Left ventricle myocardium inferior (tissue), 1 donor: ENCODE measurements at regions not wholly inside any gene's neighbourhood (a gene's known extent, or its start where the extent isn't known, plus 50 kb on each side); places are given as distances from the start of the nearest gene placed in this dataset.
"Not testable (repeated sequence)": the region's sequence is repeated elsewhere in the genome, so short reads cannot be mapped to it uniquely, and the experiment has no call there.

Experiments used
- DNase-seq: peaks from one replicate; pipeline ENCODE4 v3.0.0-alpha.2; 2020
- H3K27ac ChIP-seq: fragments of 200-600 bp; replicated peaks from 2 replicates; pipeline ENCODE4 v1.8.0; 2021
- H3K27me3 ChIP-seq: fragments of 200-600 bp; 2 replicates; pipeline ENCODE4 v1.8.0; 2021; ENCODE audit warnings: low read depth
- H3K36me3 ChIP-seq: fragments of 200-600 bp; 2 replicates; pipeline ENCODE4 v1.8.0; 2021
- H3K4me1 ChIP-seq: fragments of 200-600 bp; 2 replicates; pipeline ENCODE4 v1.8.0; 2021
- H3K4me3 ChIP-seq: fragments of 200-600 bp; 2 replicates; pipeline ENCODE4 v1.8.0; 2021; ENCODE audit warnings: mild to moderate bottlenecking, moderate library complexity
- H3K9me3 ChIP-seq: fragments of 200-600 bp; replicated peaks from 2 replicates; pipeline ENCODE4 v1.8.0; 2021
- CTCF ChIP-seq: fragments of 200-600 bp; IDR thresholded peaks from 2 replicates; pipeline ENCODE4 v1.8.0; 2021; ENCODE audit warnings: antibody characterized with exemption, mild to moderate bottlenecking, borderline replicate concordance
- intact Hi-C: fragments of 100-400 bp; cut with micrococcal nuclease; formaldehyde crosslinking; loops from one replicate; pipeline ENCODE4 v1.11.0; 2022
- donor health status: DM: no; HTN: yes; CAD: no; lungs with severe emphysema.

GRCh38 chr7:8327199-8327598 lies 65.2 kb upstream of the ICA1 start:
- Histone ChIP-seq H3K9me3 (no peaks in the 10 kb centered on the region), H3K4me3 (no peak overlapping the region), H3K27ac (no peak overlapping the region), H3K36me3 (no peaks in the 10 kb centered on the region), H3K27me3 (no peaks in the 10 kb centered on the region), H3K4me1 (no peaks in the 10 kb centered on the region)
- intact Hi-C loops = no loop called here
- DNase-seq = no peak
- no peak for TF ChIP-seq CTCF

GRCh38 chr7:8338206-8338605 lies 76.2 kb upstream of the ICA1 start:
- intact Hi-C loops = no loop called here

GRCh38 chr7:8343556-8343955 lies 81.6 kb upstream of the ICA1 start:
- no peaks in the 10 kb centered on the region for H3K9me3 ChIP-seq
- no peaks in the 10 kb centered on the region for H3K27me3 ChIP-seq
- intact Hi-C loops = no loop called here
- H3K4me3 ChIP-seq = no peak overlapping the region
- no peak overlapping the region for H3K27ac ChIP-seq
- H3K4me1 ChIP-seq = no peaks in the 10 kb centered on the region
- no peak for TF ChIP-seq CTCF
- no peak for DNase-seq
- no peaks in the 10 kb centered on the region for H3K36me3 ChIP-seq

More at GRCh38 chr7:8338206-8338605, 76.2 kb upstream of the ICA1 start:
- H3K4me3 ChIP-seq = no peak overlapping the region
- H3K27ac ChIP-seq = no peak overlapping the region
- no peaks in the 10 kb centered on the region for H3K9me3 ChIP-seq
- H3K27me3 ChIP-seq = no peaks in the 10 kb centered on the region
- no peak for DNase-seq
- TF ChIP-seq CTCF = no peak
- H3K36me3 ChIP-seq = no peaks in the 10 kb centered on the region
- H3K4me1 ChIP-seq = no peaks in the 10 kb centered on the region

GRCh38 chr7:8347395-8347794 lies 85.4 kb upstream of the ICA1 start:
- H3K4me3 ChIP-seq, intact Hi-C loops, H3K27me3 ChIP-seq, H3K36me3 ChIP-seq, H3K9me3 ChIP-seq, DNase-seq, H3K4me1 ChIP-seq, H3K27ac ChIP-seq: not testable (repeated sequence)

GRCh38 chr7:8351654-8352053 lies 81.8 kb upstream of the NXPH1 start:
- intact Hi-C loops, H3K9me3 ChIP-seq, H3K36me3 ChIP-seq, H3K27me3 ChIP-seq, H3K4me3 ChIP-seq, H3K4me1 ChIP-seq, H3K27ac ChIP-seq, DNase-seq: not testable (repeated sequence)

- no peaks in the 10 kb centered on the region for H3K4me1 ChIP-seq
- no peak for TF ChIP-seq CTCF
- intact Hi-C loops = no loop called here
- no peaks in the 10 kb centered on the region for H3K36me3 ChIP-seq
- H3K27ac ChIP-seq = no peak overlapping the region
- no peaks in the 10 kb centered on the region for H3K9me3 ChIP-seq
- H3K4me3 ChIP-seq = no peak overlapping the region
- no peaks in the 10 kb centered on the region for H3K27me3 ChIP-seq
- no peak for DNase-seq
These were observed 79.4 kb upstream of the NXPH1 start for GRCh38 chr7:8353991-8354390.

- Histone ChIP-seq H3K27me3 (no peaks in the 10 kb centered on the region), H3K9me3 (no peaks in the 10 kb centered on the region), H3K4me1 (no peaks in the 10 kb centered on the region), H3K36me3 (no peaks in the 10 kb centered on the region), H3K27ac (no peak overlapping the region), H3K4me3 (no peak overlapping the region)
- intact Hi-C loops = no loop called here
- no peak for TF ChIP-seq CTCF
- DNase-seq = no peak
These were observed 78.9 kb upstream of the NXPH1 start for GRCh38 chr7:8354503-8354902.
